ENCODE measurements at regions not wholly inside any gene's neighbourhood (a gene's known extent, or its start where the extent isn't known, plus 50 kb on each side); places are given as distances from the start of the nearest gene placed in this dataset.
"Not testable (repeated sequence)": the region's sequence is repeated elsewhere in the genome, so short reads cannot be mapped to it uniquely, and the experiment has no call there.

DNA sequence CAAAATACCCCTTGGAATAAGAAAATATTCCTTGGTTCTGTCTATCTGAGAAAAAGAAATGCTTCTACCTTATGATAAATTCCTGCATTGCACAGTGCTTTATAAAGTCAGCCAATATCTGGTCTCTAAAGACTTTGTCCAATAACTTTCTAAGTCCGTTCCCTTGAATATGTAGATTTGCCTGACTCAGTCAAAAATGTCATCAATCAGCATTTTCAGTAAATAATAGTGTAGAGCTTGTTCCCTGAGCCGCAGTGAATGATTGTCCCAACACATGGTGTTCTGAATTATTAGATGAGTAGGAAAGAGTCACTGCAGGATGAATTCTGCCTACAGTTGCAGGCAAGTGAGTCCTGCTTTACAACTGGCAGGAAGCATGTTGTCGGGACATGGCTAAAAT, 316.8 kb upstream of the RBMS1 start:
- DNase-seq (ENCODE audit: low read depth) = no peak

DNA sequence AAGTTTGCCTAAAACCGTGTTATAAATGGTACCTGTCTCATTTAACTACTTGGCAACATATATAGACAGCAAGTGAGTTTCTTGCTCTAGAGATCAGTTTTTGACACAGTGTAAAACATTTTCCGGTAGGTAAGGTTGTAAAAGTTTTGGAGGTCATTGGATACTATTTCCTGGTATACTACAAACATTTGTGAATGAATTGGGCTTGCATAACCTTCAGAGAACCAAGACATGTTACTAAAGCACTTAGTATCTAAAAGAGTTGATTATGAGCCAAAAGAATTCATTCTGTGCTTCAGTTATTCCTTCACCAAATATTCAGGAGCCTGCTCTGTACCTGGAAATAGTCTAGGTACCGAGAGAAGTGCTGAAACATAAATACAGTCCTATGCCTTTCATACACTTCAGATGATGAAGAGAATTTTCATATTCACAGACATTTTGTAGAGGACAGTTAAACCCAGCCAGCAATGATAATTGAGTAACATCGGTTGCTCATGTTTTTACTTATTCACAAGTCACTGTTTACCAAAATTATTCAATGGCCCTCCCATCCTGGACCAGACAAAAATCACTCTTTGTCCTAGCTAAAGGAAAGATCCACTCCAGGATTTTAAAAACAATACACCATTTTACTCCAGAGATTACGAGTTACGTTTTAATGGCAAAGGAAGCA, 319.4 kb upstream of the RBMS1 start:
- DNase-seq (ENCODE audit: low read depth) = no peak

DNA sequence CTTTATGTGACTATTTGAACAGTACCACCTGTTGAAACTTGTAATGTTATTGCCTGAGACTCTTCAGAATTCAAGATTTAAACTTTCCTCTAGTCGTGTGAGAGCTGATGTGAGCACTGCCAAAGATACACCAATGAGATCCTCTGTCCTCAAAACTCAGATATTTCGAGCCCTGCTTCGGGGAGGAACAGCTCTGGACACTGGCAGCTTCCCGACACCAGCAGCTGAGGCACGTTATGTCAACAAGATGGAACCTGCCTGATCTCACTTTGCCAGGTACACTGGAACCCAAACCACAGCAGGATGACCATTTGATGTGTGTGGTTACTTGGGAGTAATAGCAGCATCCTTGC, 319.9 kb upstream of the RBMS1 start:
- DNase-seq (ENCODE audit: low read depth) = no peak

DNA sequence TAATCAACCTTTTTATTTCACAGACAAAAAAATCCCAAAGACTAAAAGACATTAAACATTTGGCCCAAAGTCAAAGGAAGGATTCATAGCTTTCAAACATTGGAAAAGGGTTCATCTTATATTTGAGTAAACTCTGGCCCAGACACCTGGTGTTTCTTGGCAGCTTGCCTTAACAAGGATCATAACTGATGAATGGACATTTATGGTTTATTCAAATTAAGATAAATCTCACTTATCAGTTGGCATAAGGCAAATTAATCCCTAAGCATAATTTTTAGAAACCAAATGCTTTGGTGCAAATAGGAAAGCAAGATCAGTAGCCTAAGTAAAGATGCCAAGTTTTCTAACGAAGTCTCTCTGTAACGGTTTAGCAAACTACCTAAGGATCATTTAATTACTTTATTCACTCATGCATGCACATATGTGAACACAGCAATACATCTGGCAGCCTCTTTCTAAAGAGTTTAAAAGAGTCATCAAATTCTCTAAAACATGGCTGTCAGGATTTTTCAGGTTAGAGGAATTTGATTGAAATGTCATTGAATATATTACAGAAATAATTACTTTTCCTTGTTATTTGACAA, 323.4 kb upstream of the RBMS1 start:
- DNase-seq (ENCODE audit: low read depth) = no peak

DNA sequence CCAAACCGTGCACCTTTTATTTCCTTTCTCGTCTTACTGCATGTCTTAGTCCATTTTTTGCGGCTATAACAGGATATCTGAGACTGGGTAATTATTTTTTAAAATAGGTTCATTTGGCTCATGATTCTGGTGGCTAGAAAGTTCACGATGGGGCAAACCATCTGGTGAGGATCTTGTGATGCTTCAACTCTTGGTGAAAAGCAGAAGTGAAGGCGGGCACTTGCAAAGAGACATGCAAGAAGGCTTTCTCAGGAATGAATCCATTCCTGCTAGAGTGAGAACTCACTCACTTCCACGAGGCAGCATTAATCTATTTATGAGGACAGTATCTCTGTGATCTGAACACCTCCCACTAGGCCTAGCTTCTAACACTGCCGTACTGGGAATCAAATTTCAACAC, 327.1 kb upstream of the RBMS1 start:
- DNase-seq (ENCODE audit: low read depth) = no peak

DNA sequence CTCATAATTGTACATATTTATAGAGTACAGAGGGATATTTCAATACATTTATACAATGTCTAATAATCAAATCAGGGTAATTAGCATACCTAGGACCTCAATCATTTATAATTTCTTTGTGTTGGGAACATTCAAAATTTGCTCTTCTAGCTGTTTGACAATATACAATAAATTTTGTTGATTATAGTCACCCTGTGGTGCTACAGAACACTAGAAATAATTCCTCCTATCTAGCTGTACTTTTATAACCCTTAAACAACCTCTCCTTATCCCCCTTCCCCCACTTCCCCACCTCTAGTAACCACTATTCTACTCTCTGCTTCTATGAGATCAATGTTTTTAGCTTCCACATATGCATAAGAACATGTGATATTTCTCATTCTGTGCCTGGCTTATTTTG, 328.4 kb upstream of the RBMS1 start:
- DNase-seq (ENCODE audit: low read depth) = no peak

DNA sequence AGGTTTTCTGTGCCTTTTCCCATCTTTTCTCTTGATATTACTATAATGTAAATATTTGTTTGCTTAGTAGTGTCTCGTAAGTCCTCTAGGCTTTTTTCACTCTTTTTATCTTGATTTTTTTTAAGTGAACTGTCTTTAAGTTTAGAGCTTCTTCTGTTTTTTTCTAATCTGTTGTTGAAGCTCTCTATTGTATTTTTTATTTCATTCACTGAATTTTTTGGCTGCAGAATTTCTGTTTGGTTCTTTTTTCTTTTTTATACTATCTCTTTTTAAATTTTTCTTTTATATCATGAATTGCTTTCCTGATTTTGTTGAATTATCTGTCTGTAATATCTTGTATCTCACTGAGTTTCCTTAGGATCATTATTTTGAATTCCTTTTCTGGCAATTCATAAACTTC, 331.8 kb upstream of the RBMS1 start:
- no peak for DNase-seq (ENCODE audit: low read depth)

DNA sequence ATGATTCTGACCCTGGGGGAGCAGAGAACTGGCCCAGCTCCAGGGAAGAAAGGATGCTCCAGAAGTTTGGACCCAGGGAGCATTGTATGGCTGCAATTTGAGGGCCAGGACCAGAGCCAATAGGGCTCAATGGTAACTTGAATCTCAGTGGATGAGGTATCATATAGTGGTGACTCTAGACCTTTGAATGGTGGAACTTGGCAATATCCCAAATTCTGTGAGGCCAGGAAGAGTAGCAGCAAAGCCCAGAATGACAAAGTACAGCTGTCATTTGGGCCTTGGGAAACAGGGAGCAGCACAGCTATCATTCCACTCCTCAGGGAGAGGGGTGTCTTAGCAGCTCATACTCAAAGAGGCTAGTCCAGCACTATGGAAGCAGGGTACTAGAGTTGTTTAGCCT, 332.9 kb upstream of the RBMS1 start:
- DNase-seq (ENCODE audit: low read depth) = no peak

DNA sequence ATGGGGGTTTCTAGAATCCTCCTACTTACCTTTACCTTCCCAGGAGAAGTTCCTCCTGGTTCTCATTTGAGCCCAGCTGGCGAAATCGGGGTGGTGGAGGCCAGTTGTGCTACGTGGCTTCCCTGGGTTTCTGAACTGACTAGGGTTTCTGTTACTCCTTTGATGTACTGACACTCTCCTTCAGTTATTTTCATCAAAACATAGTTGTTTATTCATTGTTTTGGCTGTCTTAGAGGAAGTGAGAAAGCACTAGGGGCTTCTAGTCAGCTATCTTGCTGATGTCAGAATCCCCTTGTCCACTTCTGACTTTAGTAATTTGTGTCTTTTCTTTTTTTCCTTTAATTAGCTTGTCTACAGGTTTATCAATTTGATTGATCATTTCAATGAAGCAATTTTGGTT, 332.2 kb upstream of the TANK start:
- no peak for DNase-seq (ENCODE audit: low read depth)

DNA sequence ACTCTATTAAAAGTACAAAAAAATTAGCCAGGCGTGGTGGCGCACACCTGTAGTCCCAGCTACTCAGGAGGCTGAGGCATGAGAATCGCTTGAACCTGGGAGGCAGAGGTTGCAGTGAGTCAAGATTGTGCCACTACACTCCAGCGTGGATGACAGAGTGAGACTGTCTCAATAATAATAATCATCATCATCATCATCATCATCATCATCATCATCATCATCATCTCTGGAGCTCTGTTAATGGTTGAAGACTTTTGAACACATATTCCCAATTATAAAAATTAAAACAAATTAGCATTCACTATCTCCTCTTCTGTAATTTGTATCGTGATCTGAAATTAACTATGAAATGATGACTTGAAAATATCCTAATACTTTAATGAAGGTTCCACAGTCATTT, 327.8 kb upstream of the TANK start:
- DNase-seq (ENCODE audit: low read depth) = not testable (repeated sequence)

DNA sequence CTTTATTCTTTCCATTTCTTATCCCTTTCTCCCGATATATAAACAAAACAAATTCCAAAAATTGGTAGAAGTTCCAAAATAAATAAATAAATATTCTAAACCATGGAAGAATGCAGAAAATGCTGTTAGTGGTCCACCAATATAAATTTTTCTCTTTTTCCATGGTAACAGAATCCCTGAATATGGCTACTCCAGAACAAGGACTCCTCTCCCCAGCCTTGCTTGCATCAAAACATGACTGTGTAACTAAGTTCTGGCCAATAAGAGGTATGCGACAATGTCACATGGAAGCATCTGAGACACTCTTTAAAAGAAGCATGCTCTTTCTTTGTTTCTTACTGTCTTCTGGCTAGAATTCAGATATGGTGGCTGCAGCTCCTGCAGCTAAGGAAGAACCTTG, 325.1 kb upstream of the TANK start:
- no peak for DNase-seq (ENCODE audit: low read depth)

DNA sequence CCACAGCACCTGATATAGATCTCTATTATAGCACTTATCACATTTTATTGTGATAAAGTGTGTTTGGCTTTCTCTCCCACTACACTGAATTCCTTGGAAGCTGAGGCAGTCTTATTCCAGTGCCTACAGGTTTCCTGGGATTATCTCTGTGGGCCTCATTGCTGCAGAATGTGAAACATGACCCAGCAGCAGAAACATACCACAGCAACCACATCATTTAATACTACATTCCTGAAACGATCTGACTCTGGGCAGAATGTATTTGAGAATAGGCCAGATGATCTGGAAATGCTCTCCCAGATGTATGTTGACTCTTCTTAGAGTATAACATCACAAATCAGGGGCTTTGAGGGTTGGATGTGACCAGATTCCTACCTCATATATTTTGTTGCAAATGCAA, 323.5 kb upstream of the TANK start:
- DNase-seq (ENCODE audit: low read depth) = no peak

DNA sequence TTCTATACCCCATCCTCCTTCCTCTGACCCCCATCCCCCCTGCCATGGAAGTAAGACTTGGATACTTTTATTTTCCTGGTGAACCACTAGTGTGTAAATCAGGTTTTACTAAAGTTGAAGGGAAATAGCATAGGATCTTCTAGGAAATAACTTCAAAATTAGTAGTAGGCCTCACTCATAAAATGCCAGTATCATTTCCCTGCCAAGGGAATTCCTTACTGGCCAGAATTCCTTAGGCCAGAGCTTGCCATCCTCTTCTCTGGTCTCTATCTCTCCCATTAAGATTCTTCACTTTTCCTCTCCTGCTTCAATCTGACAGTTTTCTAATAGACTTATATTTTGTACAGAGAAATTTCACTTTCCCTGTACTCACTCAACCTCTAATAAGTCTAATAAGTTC, 322.8 kb upstream of the TANK start:
- DNase-seq (ENCODE audit: low read depth) = no peak

DNA sequence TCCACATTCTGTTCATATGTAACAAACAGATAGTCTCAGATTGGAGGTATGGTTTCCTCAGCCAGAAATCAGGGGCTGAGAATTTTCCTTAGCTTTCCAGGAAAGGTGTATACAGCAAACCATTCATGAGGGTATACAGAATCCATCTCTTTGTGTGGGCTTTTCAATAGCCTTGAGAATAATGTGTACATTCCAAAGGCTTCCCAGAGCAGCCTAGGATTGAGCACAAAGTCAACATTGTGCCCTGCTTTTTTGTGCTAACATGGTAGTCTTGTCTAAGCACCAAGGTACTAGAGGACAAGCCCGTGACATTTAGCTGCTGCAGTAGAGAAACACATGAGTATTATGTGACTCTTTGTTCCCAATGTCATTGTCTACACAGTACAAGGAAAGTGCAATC, 322.1 kb upstream of the TANK start:
- DNase-seq (ENCODE audit: low read depth) = no peak

DNA sequence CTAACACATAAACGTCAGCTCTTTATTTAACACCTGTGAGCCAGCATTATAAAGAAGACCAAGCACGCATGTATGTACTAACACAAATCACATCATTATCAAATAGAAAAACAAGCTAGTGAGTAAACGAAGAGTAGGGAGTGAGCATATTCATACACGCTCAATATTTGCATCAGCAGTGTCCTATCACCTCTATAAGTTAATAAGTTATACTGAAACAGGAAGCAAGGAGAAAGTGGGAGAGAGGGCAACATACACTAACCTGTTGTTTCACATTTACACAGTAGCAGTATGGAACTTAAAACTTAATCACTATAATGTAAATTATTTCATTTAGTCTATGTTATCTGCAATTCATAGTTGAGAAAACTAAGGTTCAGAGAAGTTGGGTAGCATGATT, 321.5 kb upstream of the TANK start:
- DNase-seq (ENCODE audit: low read depth) = no peak

DNA sequence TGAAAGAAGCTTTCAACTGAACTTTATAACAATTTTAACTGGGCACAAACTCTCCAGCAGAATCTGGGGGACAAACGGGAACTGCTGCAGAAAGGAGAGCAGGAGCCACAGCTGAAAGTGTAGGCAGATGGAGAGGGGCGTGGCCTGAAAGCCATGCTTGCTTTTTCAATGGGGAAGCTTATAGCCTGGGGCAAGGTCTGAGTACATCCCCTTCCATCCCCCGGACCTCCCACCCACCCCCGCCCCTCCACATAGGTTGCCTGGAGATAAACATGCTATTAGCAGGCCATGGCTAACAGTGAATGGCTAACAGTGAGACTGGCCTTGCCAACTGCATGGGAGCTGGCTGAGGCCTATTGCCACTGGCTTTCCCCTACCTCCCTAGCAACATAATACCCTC, 317.9 kb upstream of the TANK start:
- DNase-seq (ENCODE audit: low read depth) = no peak

DNA sequence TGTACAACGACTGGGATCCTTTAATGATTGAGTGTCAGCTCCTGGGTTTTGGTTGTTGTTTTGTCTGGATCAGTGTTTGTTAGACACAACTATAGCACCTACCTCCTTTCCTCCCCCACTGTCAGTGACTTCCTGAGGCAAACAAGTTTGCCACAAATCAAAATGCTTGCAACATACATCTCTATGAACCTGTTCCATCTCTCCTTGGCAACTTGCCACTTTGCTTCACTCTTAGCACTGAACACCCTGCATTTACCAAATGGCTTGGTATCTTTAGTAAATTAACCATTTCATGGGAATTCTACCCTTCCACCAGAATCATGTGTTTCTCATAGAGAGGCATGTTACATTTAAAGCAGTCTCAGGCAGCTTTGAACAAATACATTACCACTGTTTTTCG, 301.1 kb upstream of the TANK start:
- no peak for DNase-seq (ENCODE audit: low read depth)

DNA sequence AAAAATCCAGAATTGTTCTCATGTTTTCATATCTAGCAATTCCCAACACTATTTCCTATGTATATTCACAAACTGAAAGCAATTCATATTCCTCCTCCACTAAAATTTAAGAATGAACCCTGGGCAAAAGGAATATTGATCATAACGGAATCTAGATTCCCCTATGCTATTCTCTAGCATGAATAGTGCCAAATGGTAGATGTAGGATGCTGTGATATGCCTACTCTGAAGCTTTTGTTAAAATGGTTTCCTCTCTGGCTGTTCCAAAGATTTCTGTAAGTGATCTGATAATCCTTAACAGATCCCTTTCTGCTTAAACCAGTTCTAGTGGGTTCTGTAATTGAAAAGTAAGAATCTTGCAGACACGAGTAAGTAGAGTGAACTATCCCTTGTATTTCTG, 298.0 kb upstream of the TANK start:
- no peak for DNase-seq (ENCODE audit: low read depth)

DNA sequence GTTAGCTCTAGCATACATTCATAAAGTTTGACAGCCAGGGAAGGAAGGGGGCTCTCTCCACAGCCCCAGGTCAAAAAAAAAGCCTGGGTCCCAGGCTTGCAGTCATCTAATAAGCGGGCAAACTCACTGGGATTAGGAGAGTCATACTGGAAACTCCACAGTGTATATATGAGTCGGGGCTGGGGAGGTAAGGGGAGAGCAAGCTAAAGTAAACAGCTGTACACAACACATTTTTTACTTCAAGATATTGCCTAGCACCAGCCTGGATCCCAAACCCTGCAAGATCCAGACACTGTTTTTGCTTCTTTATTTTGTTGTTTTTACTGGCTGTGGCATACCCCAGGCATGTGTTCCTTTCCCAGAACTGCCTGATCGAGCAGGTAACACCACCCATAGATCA, 291.3 kb upstream of the TANK start:
- no peak for DNase-seq (ENCODE audit: low read depth)

DNA sequence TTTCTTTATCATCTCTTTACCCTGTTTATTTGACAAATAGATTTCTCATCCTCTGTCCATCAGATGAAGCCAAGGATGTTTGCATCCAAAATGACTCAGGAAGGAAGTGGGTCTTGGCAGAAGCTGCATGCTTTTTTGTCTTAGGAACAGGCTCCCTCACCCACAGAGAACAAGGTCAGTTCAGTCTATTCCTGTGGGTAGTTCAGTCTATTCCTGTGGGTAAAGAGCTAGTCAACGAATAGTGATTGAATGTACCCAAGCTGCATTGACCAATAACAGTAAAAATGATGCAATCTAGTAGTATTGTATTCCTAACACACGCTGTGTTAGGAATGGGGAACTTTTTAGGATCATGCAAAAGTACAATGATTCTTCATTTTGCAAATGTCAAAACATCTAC, 290.8 kb upstream of the TANK start:
- no peak for DNase-seq (ENCODE audit: low read depth)

DNA sequence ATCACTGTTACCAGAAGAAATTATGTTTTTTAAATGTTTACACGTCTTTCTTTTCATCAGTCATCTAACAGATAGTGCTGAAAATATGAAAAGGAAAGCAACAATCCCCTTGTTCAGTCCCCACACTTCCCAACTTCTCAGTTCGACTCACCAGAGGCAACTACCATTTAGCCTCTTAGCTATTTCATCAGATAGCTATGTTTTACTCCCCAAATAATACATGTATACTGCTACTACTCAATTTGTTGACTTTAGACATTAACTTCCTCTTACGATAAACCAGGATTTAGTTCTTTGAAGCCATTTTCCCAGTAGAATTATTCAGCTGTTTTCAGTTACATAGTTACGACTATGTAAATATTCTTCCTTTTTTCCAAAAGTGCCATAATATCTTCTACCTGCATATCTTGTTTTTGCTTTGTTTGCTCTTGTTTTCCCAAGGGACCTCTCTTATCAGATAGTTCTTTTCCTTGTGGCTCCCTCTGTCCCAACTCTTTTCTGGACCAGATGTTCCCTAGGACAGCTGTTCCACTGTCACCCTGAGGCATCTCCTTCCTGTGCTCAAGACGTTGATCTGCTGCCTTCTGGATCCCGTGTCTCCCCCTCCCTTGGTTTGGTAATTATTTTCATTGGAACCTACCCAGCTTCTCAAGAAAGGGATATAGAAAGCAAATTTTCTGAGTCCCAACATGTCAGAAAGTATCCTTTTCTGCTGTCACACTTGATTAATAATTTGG, 289.3 kb upstream of the TANK start:
- DNase-seq (ENCODE audit: low read depth) = no peak

DNA sequence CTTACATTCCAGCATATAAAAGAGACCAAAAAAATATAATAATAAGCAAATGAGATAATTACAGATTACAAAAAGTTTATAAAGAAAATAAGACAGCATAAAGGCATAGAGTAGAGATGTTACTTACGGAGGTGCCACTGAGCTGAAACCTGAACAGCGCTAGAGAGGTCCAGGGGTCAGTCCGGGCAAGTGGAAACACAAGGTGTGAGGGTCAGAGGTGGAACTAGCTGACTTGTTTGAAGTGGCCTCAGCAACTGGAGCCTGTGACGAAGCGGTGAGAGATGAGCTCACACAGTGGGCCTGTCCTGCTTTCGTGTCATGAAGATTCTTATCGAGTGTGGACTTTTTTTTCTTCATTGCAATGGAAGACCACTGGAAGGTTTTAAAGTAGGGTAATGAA, 288.3 kb upstream of the TANK start:
- DNase-seq (ENCODE audit: low read depth) = no peak

DNA sequence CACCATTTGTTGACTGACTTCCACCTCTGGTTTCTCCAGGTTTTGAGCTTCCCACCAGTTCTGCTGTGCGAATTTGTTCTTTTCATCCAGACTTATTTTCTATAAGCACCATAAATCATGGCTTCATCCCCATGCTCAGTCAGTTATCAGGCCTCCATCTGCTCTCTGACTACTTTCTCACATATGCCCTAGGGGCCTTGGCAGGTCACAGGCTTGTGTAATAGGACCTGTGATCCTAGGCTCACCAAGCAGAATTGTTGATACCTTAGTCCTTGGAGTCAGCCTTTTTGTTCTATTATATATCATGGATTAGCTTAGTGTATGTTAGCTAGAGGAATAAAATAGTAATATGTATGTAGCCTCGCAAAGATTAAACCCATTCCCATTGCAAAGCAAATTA, 284.2 kb upstream of the TANK start:
- no peak for DNase-seq (ENCODE audit: low read depth)

DNA sequence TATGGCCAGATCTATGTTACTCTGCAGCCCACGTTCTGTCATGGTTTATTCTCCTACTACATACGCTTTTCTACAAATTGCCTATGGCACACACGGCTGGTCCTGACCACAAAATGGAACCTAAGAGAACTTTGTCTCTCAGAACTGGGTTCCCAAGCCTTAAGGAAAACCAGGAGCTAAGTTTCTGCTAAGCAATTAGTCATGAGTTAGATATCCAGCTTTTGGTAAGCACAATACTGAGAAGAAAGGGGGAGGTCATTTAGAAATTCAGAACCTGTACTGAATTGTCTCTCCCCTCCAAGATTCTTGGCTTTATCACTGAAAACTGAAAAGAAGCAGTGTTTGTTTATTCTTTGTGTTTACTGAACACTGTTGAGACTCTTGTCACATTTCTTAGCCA, 283.5 kb upstream of the TANK start:
- DNase-seq (ENCODE audit: low read depth) = no peak
